Kidney epithelial cell (primary cell): ENCODE measurements at regions not wholly inside any gene's neighbourhood (a gene's known extent, or its start where the extent isn't known, plus 50 kb on each side); places are given as distances from the start of the nearest gene placed in this dataset.

Experiments used
- DNase-seq: peaks from one replicate; pipeline ENCODE4 v3.0.0-alpha.2; 2010; ENCODE audit warnings: low read depth
- H3K27me3 ChIP-seq: 2 replicates; pipeline ENCODE4 v1.6.0; 2011; ENCODE audit warnings: low read length; ENCODE audit not compliant: control insufficient read depth, insufficient read depth
- H3K36me3 ChIP-seq: 2 replicates; pipeline ENCODE4 v1.5.1; 2011; ENCODE audit warnings: low read length; ENCODE audit not compliant: control insufficient read depth, insufficient read depth
- H3K4me3 ChIP-seq: 2 replicates; pipeline ENCODE4 v1.5.1; 2011; ENCODE audit warnings: low read depth, mild to moderate bottlenecking, control low read depth, low read length
- CTCF ChIP-seq: IDR thresholded peaks from 2 replicates; pipeline ENCODE4 v1.5.1; 2011; ENCODE audit warnings: mild to moderate bottlenecking, moderate library complexity, low read length, control low read depth, inconsistent platforms; ENCODE audit not compliant: insufficient read depth, poor library complexity, severe bottlenecking

- no peaks in the 10 kb centered on the region for H3K36me3 ChIP-seq
- no peak overlapping the region for H3K4me3 ChIP-seq
- no peak for TF ChIP-seq CTCF
- no peak for DNase-seq
- H3K27me3 ChIP-seq = no peaks in the 10 kb centered on the region
Observed at GRCh38 chr6:67212584-67212983, 1422.5 kb upstream of the ADGRB3 start.

GRCh38 chr6:67210450-67210849 lies 1424.6 kb upstream of the ADGRB3 start:
- no peaks in the 10 kb centered on the region for H3K36me3 ChIP-seq
- no peak for TF ChIP-seq CTCF
- no peak overlapping the region for H3K4me3 ChIP-seq
- DNase-seq = no peak
- H3K27me3 ChIP-seq = no peaks in the 10 kb centered on the region

- Histone ChIP-seq H3K27me3 (no peaks in the 10 kb centered on the region), H3K4me3 (no peak overlapping the region), H3K36me3 (no peaks in the 10 kb centered on the region)
- no peak for TF ChIP-seq CTCF
- DNase-seq = no peak
Observed at GRCh38 chr6:67201563-67201962, 1433.5 kb upstream of the ADGRB3 start.

- DNase-seq = no peak
- no peak for TF ChIP-seq CTCF
- H3K36me3 ChIP-seq = no peaks in the 10 kb centered on the region
- no peaks in the 10 kb centered on the region for H3K27me3 ChIP-seq
- H3K4me3 ChIP-seq = no peak overlapping the region
Observed at GRCh38 chr6:67200626-67201403, 1434.3 kb upstream of the ADGRB3 start.

GRCh38 chr6:67199425-67199824 lies 1435.7 kb upstream of the ADGRB3 start:
- no peak for DNase-seq
- no peak for TF ChIP-seq CTCF
- Histone ChIP-seq H3K4me3 (no peak overlapping the region), H3K36me3 (no peaks in the 10 kb centered on the region), H3K27me3 (no peaks in the 10 kb centered on the region)

GRCh38 chr6:67190733-67191132 lies 1444.3 kb upstream of the ADGRB3 start:
- Histone ChIP-seq H3K4me3 (no peak overlapping the region), H3K27me3 (no peaks in the 10 kb centered on the region), H3K36me3 (no peaks in the 10 kb centered on the region)
- DNase-seq = no peak
- no peak for TF ChIP-seq CTCF
